ENCODE measurements at regions not wholly inside any gene's neighbourhood (a gene's known extent, or its start where the extent isn't known, plus 50 kb on each side); places are given as distances from the start of the nearest gene placed in this dataset.

- TF ChIP-seq CTCF (IDR thresholded peaks at IDR 0.05 in 2 of 3, conservative IDR thresholded peaks at IDR 0.05 in 1 of 3; ENCODE audit: insufficient read depth in 2 of 3, low read depth in 1 of 3, low read length in 3 of 3) (no peak), HCFC1 (IDR thresholded peaks at IDR 0.05; ENCODE audit: low read depth, low read length) (no peak), GTF2E2 (tag; IDR thresholded peaks at IDR 0.05) (no peak), CBX2 (IDR thresholded peaks at IDR 0.05; ENCODE audit: insufficient read depth, low read length, poor library complexity, severe bottlenecking) (no peak)
- TF ChIP-seq, protein P1, sequence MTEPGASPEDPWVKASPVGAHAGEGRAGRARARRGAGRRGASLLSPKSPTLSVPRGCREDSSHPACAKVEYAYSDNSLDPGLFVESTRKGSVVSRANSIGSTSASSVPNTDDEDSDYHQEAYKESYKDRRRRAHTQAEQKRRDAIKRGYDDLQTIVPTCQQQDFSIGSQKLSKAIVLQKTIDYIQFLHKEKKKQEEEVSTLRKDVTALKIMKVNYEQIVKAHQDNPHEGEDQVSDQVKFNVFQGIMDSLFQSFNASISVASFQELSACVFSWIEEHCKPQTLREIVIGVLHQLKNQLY (CRISPR knock-in tag; conservative IDR thresholded peaks at IDR 0.05), result no peak
- TF ChIP-seq, protein P2, sequence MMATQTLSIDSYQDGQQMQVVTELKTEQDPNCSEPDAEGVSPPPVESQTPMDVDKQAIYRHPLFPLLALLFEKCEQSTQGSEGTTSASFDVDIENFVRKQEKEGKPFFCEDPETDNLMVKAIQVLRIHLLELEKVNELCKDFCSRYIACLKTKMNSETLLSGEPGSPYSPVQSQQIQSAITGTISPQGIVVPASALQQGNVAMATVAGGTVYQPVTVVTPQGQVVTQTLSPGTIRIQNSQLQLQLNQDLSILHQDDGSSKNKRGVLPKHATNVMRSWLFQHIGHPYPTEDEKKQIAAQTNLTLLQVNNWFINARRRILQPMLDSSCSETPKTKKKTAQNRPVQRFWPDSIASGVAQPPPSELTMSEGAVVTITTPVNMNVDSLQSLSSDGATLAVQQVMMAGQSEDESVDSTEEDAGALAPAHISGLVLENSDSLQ (IDR thresholded peaks at IDR 0.05), result no peak
Measured at GRCh38 chr15:96414875-96415274, 84.4 kb downstream of the NR2F2 start.

Data from K562 (cell line).